ENCODE measurements at regions not wholly inside any gene's neighbourhood (a gene's known extent, or its start where the extent isn't known, plus 50 kb on each side); places are given as distances from the start of the nearest gene placed in this dataset.

DNA sequence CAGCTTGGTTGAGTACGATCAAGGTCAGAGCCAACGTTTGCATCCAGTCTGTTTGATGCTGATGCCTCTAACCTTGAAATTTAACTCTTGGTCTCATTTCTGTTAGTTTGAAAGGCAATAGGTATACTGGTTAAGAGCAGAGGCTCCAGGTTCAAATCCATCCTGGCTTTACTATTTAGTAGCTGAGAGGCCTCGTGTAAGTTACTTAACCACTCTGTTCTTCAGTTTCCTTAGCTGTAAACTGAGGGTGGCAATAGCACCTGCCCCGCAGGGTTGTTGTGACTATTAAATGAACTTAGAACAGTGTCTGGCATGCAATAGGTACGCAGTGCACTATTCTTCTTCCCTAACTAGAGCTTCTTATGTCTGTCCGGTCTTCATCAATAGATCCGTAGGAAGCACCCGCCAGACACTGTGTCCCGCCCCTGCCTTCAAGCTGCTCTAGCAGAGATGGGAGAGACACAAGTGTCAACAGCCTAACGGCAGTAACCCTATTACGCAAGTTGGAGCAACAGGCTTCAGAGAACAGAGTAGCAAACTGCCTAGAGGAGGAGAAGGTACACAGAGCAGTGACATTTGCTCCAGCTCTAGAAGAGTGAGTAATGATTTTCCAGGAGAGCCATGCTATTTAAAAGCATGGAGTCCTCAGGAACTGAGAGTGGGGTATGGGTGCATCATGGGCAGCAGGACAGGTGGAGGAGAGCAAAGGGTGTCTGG is 62.7 kb upstream of the ST3GAL5 start:
- peaks cover 27% of the 10 kb centered on the region for H3K9me3 Mint-ChIP-seq
- peaks cover 10% of the 10 kb centered on the region for H3K36me3 Mint-ChIP-seq
- ChIA-PET POLR2A (no interaction called here), CTCF (no interaction called here)
- peaks cover 15% of the 10 kb centered on the region for H3K4me1 Mint-ChIP-seq
- no peak overlapping the region for H3K27ac Mint-ChIP-seq
- no peak for ATAC-seq
- DNase-seq (ENCODE audit: low spot score) = no peak
- H3K27me3 Mint-ChIP-seq (ENCODE audit: low read depth) = peaks cover 3% of the 10 kb centered on the region; the same call in 1 of the 2 replicates
- no peak overlapping the region for H3K4me3 Mint-ChIP-seq
- TF ChIP-seq MYBL2 (CRISPR knock-in tag; IDR thresholded peaks at IDR 0.05) (no peak), JUN (CRISPR knock-in tag; IDR thresholded peaks at IDR 0.05) (no peak), ETV6 (CRISPR knock-in tag; IDR thresholded peaks at IDR 0.05) (no peak), NR2C2 (CRISPR knock-in tag; IDR thresholded peaks at IDR 0.05) (no peak), KAT7 (CRISPR knock-in tag; IDR thresholded peaks at IDR 0.05; ENCODE audit: borderline replicate concordance) (no peak), ATF1 (CRISPR knock-in tag; IDR thresholded peaks at IDR 0.05) (no peak), NR1H2 (CRISPR knock-in tag; IDR thresholded peaks at IDR 0.05) (no peak), TEAD1 (CRISPR knock-in tag; IDR thresholded peaks at IDR 0.05) (no peak)
- TF ChIP-seq, protein P1, sequence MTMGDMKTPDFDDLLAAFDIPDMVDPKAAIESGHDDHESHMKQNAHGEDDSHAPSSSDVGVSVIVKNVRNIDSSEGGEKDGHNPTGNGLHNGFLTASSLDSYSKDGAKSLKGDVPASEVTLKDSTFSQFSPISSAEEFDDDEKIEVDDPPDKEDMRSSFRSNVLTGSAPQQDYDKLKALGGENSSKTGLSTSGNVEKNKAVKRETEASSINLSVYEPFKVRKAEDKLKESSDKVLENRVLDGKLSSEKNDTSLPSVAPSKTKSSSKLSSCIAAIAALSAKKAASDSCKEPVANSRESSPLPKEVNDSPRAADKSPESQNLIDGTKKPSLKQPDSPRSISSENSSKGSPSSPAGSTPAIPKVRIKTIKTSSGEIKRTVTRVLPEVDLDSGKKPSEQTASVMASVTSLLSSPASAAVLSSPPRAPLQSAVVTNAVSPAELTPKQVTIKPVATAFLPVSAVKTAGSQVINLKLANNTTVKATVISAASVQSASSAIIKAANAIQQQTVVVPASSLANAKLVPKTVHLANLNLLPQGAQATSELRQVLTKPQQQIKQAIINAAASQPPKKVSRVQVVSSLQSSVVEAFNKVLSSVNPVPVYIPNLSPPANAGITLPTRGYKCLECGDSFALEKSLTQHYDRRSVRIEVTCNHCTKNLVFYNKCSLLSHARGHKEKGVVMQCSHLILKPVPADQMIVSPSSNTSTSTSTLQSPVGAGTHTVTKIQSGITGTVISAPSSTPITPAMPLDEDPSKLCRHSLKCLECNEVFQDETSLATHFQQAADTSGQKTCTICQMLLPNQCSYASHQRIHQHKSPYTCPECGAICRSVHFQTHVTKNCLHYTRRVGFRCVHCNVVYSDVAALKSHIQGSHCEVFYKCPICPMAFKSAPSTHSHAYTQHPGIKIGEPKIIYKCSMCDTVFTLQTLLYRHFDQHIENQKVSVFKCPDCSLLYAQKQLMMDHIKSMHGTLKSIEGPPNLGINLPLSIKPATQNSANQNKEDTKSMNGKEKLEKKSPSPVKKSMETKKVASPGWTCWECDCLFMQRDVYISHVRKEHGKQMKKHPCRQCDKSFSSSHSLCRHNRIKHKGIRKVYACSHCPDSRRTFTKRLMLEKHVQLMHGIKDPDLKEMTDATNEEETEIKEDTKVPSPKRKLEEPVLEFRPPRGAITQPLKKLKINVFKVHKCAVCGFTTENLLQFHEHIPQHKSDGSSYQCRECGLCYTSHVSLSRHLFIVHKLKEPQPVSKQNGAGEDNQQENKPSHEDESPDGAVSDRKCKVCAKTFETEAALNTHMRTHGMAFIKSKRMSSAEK (CRISPR knock-in tag; IDR thresholded peaks at IDR 0.05; ENCODE audit: borderline replicate concordance) = no peak

DNA sequence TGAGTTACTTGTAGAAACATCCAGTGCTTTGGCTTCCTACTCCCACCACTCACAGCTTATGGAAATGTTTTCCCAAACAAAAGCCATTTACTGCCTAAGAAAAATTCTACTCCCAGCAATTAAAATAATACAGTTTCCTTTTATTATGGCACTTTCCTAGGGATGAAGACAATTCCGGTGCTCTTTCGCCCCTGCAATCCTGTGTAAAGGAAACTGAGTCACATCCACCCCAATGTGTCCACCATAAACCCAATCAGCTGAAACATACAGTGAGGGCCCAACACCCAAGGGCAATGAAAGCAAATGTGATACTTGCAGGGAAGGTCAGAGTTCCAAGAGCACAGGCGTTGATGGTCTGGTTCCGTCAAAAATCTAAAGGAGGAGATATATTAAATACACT is 62.0 kb upstream of the ST3GAL5 start:
- no peak overlapping the region for H3K27ac Mint-ChIP-seq
- H3K4me3 Mint-ChIP-seq = no peak overlapping the region
- CTCF ChIA-PET = no interaction called here
- POLR2A ChIA-PET = no interaction called here
- peaks cover 30% of the 10 kb centered on the region for H3K9me3 Mint-ChIP-seq
- DNase-seq (ENCODE audit: low spot score) = no peak
- ATAC-seq = no peak
- peaks cover 13% of the 10 kb centered on the region for H3K36me3 Mint-ChIP-seq
- no peak for TF ChIP-seq NFE2L1 (CRISPR knock-in tag; IDR thresholded peaks at IDR 0.05)
- TF ChIP-seq, protein P2, sequence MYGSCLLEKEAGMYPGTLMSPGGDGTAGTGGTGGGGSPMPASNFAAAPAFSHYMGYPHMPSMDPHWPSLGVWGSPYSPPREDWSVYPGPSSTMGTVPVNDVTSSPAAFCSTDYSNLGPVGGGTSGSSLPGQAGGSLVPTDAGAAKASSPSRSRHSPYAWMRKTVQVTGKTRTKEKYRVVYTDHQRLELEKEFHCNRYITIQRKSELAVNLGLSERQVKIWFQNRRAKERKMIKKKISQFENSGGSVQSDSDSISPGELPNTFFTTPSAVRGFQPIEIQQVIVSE (CRISPR knock-in tag; IDR thresholded peaks at IDR 0.05; ENCODE audit: borderline replicate concordance) = no peak
- no peak for TF ChIP-seq ZNF416 (CRISPR knock-in tag; IDR thresholded peaks at IDR 0.05)
- TF ChIP-seq NR1H2 (CRISPR knock-in tag; IDR thresholded peaks at IDR 0.05) = no peak
- no peak for TF ChIP-seq GRHL2 (CRISPR knock-in tag; IDR thresholded peaks at IDR 0.05; ENCODE audit: insufficient replicate concordance, severe bottlenecking)
- no peak for TF ChIP-seq CREM (CRISPR knock-in tag; IDR thresholded peaks at IDR 0.05)
- TF ChIP-seq, protein P3, sequence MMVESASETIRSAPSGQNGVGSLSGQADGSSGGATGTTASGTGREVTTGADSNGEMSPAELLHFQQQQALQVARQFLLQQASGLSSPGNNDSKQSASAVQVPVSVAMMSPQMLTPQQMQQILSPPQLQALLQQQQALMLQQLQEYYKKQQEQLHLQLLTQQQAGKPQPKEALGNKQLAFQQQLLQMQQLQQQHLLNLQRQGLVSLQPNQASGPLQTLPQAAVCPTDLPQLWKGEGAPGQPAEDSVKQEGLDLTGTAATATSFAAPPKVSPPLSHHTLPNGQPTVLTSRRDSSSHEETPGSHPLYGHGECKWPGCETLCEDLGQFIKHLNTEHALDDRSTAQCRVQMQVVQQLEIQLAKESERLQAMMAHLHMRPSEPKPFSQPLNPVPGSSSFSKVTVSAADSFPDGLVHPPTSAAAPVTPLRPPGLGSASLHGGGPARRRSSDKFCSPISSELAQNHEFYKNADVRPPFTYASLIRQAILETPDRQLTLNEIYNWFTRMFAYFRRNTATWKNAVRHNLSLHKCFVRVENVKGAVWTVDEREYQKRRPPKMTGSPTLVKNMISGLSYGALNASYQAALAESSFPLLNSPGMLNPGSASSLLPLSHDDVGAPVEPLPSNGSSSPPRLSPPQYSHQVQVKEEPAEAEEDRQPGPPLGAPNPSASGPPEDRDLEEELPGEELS (CRISPR knock-in tag; IDR thresholded peaks at IDR 0.05) = no peak
- no peak for TF ChIP-seq EMX1 (CRISPR knock-in tag; IDR thresholded peaks at IDR 0.05)
- H3K27me3 Mint-ChIP-seq (ENCODE audit: low read depth) = peaks cover 3% of the 10 kb centered on the region; the same call in 1 of the 2 replicates
- peaks cover 7% of the 10 kb centered on the region; the same call in 1 of the 2 replicates for H3K4me1 Mint-ChIP-seq

DNA sequence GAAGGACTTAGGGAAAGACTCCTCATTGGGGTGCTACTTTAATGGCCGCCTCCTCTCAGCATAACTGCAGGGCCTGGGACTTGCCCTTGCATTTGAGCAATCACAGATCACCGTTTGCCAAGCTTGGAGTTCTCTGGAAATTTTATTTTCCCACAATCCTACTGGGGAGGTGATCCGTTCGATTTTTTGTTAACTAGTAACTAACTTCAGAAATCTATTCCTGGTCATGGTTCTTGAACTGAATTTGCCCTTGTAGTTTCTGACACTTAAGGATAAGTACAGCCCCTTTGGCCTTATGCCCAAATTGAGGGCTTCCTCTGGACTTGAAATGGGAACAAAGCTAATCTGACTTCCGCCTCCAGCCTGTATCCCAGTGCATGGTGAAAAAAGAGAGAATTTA is 60.5 kb upstream of the ST3GAL5 start:
- Mint-ChIP-seq H3K9me3 (peaks cover 43% of the 10 kb centered on the region), H3K27ac (no peak overlapping the region), H3K27me3 (ENCODE audit: low read depth) (peaks cover under 1% of the 10 kb centered on the region; the same call in 1 of the 2 replicates), H3K4me3 (no peak overlapping the region), H3K36me3 (peaks cover 15% of the 10 kb centered on the region), H3K4me1 (peaks cover 4% of the 10 kb centered on the region; the same call in 1 of the 2 replicates)
- ATAC-seq (no peak), DNase-seq (ENCODE audit: low spot score) (no peak)
- ChIA-PET CTCF (no interaction called here), POLR2A (no interaction called here)
- TF ChIP-seq ZNF423 (CRISPR knock-in tag; IDR thresholded peaks at IDR 0.05) (no peak), HMGA2 (CRISPR knock-in tag; IDR thresholded peaks at IDR 0.05) (no peak), PRRX2 (CRISPR knock-in tag; IDR thresholded peaks at IDR 0.05) (no peak), MYBL2 (CRISPR knock-in tag; IDR thresholded peaks at IDR 0.05) (no peak), NR2C2 (CRISPR knock-in tag; IDR thresholded peaks at IDR 0.05) (no peak)
- TF ChIP-seq, protein P3 (CRISPR knock-in tag; IDR thresholded peaks at IDR 0.05) = no peak
- TF ChIP-seq, protein P4, sequence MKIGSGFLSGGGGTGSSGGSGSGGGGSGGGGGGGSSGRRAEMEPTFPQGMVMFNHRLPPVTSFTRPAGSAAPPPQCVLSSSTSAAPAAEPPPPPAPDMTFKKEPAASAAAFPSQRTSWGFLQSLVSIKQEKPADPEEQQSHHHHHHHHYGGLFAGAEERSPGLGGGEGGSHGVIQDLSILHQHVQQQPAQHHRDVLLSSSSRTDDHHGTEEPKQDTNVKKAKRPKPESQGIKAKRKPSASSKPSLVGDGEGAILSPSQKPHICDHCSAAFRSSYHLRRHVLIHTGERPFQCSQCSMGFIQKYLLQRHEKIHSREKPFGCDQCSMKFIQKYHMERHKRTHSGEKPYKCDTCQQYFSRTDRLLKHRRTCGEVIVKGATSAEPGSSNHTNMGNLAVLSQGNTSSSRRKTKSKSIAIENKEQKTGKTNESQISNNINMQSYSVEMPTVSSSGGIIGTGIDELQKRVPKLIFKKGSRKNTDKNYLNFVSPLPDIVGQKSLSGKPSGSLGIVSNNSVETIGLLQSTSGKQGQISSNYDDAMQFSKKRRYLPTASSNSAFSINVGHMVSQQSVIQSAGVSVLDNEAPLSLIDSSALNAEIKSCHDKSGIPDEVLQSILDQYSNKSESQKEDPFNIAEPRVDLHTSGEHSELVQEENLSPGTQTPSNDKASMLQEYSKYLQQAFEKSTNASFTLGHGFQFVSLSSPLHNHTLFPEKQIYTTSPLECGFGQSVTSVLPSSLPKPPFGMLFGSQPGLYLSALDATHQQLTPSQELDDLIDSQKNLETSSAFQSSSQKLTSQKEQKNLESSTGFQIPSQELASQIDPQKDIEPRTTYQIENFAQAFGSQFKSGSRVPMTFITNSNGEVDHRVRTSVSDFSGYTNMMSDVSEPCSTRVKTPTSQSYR (CRISPR knock-in tag; IDR thresholded peaks at IDR 0.05) = no peak
